ENCODE measurements at regions not wholly inside any gene's neighbourhood (a gene's known extent, or its start where the extent isn't known, plus 50 kb on each side); places are given as distances from the start of the nearest gene placed in this dataset.

GRCh38 chr20:24785141-24786110, 163.6 kb upstream of the CST7 start:
- DNase-seq (ENCODE audit: missing footprints) (no peak), ATAC-seq (no peak)
- intact Hi-C loops (cut with DNase I): loop anchor here (10.0 kb wide), 1 partner anchor 631 kb away; no protein-coding TSS in a partner anchor

- DNase-seq (ENCODE audit: missing footprints) (no peak), ATAC-seq (no peak)
- intact Hi-C loops (cut with DNase I): loop anchor here (10.0 kb wide), 1 partner anchor 631 kb away; no protein-coding TSS in a partner anchor
These were observed 163.0 kb upstream of the CST7 start for GRCh38 chr20:24786111-24786495.

- no peak for DNase-seq (ENCODE audit: missing footprints)
- intact Hi-C loops (cut with DNase I): loop anchor here (10.0 kb wide), 1 partner anchor 632 kb away; no protein-coding TSS in a partner anchor
- no peak for ATAC-seq
These were observed 162.4 kb upstream of the CST7 start for GRCh38 chr20:24786646-24787045.

- ATAC-seq (no peak), DNase-seq (ENCODE audit: missing footprints) (no peak)
- intact Hi-C loops (cut with DNase I): loop anchor here (10.0 kb wide), 1 partner anchor 632 kb away; no protein-coding TSS in a partner anchor
These were observed 162.0 kb upstream of the CST7 start for GRCh38 chr20:24787071-24787470.

- DNase-seq (ENCODE audit: missing footprints) (no peak), ATAC-seq (no peak)
- intact Hi-C loops (cut with DNase I): loop anchor here (10.0 kb wide), 1 partner anchor 633 kb away; no protein-coding TSS in a partner anchor
These were observed 161.4 kb upstream of the CST7 start for GRCh38 chr20:24787621-24788020.

GRCh38 chr20:24789877-24790276, 159.2 kb upstream of the CST7 start:
- intact Hi-C loops (cut with DNase I): loop anchor here (10.0 kb wide), 1 partner anchor 635 kb away; no protein-coding TSS in a partner anchor
- DNase-seq (ENCODE audit: missing footprints) (no peak), ATAC-seq (no peak)

- intact Hi-C loops (cut with DNase I): no loop called here
- no peak for DNase-seq (ENCODE audit: missing footprints)
- ATAC-seq: no peak
These were observed 158.3 kb upstream of the CST7 start for GRCh38 chr20:24790746-24791283.

- no peak for ATAC-seq
- DNase-seq (ENCODE audit: missing footprints): no peak
- intact Hi-C loops (cut with DNase I): no loop called here
These were observed 157.1 kb upstream of the CST7 start for GRCh38 chr20:24791953-24792352.

GRCh38 chr20:24792641-24793495, 156.2 kb upstream of the CST7 start:
- intact Hi-C loops (cut with DNase I): no loop called here
- DNase-seq (ENCODE audit: missing footprints): no peak
- no peak for ATAC-seq

- DNase-seq (ENCODE audit: missing footprints) (peak; percentile 47), ATAC-seq (no peak)
- intact Hi-C loops (cut with DNase I): no loop called here
These were observed 153.6 kb upstream of the CST7 start for GRCh38 chr20:24795436-24795835.

GRCh38 chr20:24796236-24796635, 152.8 kb upstream of the CST7 start:
- DNase-seq (ENCODE audit: missing footprints): peak; percentile 44

GRCh38 chr20:24797113-24797512, 152.0 kb upstream of the CST7 start:
- intact Hi-C loops (cut with DNase I): no loop called here
- DNase-seq (ENCODE audit: missing footprints) (no peak), ATAC-seq (no peak)

More at GRCh38 chr20:24796236-24796635, 152.8 kb upstream of the CST7 start:
- no peak for ATAC-seq
- intact Hi-C loops (cut with DNase I): no loop called here

- intact Hi-C loops (cut with DNase I): no loop called here
- peak; percentile 56 for DNase-seq (ENCODE audit: missing footprints)
- ATAC-seq: no peak
These were observed 151.1 kb upstream of the CST7 start for GRCh38 chr20:24797745-24798655.

- DNase-seq (ENCODE audit: missing footprints) (peak; percentile 37), ATAC-seq (no peak)
- intact Hi-C loops (cut with DNase I): no loop called here
These were observed 150.0 kb upstream of the CST7 start for GRCh38 chr20:24798930-24799705.

GRCh38 chr20:24799971-24800580, 149.0 kb upstream of the CST7 start:
- peak; percentile 50 for DNase-seq (ENCODE audit: missing footprints)
- no peak for ATAC-seq

GRCh38 chr20:24802286-24802820, 146.7 kb upstream of the CST7 start:
- intact Hi-C loops (cut with DNase I): no loop called here
- no peak for ATAC-seq
- DNase-seq (ENCODE audit: missing footprints): peak; percentile 39

More at GRCh38 chr20:24799971-24800580, 149.0 kb upstream of the CST7 start:
- intact Hi-C loops (cut with DNase I): no loop called here

Data from Right ventricle myocardium inferior (tissue), 1 donor.